Stimulated activated naive CD4-positive, alpha-beta T cell (primary cell): ENCODE measurements at regions not wholly inside any gene's neighbourhood (a gene's known extent, or its start where the extent isn't known, plus 50 kb on each side); places are given as distances from the start of the nearest gene placed in this dataset.

Experiments used
- DNase-seq, 6 experiments: peaks; one replicate each; lab custom pipeline; 2025; lab: John Stamatoyannopoulos, UW

- no peak for DNase-seq
Measured at GRCh38 chrX:45815441-45815840, 614.8 kb upstream of the DIPK2B start.

GRCh38 chrX:45811326-45811725 is 610.6 kb upstream of the DIPK2B start:
- no peak for DNase-seq

- peak in 2 of 6 experiments; percentile 6 to 9 for DNase-seq
Measured at GRCh38 chrX:45807572-45808425, 607.1 kb upstream of the DIPK2B start.

- DNase-seq, result peak; percentile 10 to 77 (median 52)
Measured at GRCh38 chrX:45806410-45807121, 605.9 kb upstream of the DIPK2B start.

- no peak for DNase-seq
Measured at GRCh38 chrX:45804276-45804675, 603.6 kb upstream of the DIPK2B start.

- no peak for DNase-seq
Measured at GRCh38 chrX:45803383-45803921, 602.8 kb upstream of the DIPK2B start.

- DNase-seq, result peak in 2 of 6 experiments; percentile 34 to 42
Measured at GRCh38 chrX:45801554-45801953, 600.9 kb upstream of the DIPK2B start.

GRCh38 chrX:45800746-45801453 is 600.2 kb upstream of the DIPK2B start:
- DNase-seq, result peak; percentile 13 to 50 (median 26)

GRCh38 chrX:45799576-45799975 is 598.9 kb upstream of the DIPK2B start:
- no peak for DNase-seq

GRCh38 chrX:45795546-45795945 is 594.9 kb upstream of the DIPK2B start:
- DNase-seq, result no peak

GRCh38 chrX:45794995-45795337 is 594.3 kb upstream of the DIPK2B start:
- DNase-seq, result no peak

GRCh38 chrX:45794323-45794994 is 593.8 kb upstream of the DIPK2B start:
- no peak for DNase-seq

- no peak for DNase-seq
Measured at GRCh38 chrX:45788941-45789348, 588.3 kb upstream of the DIPK2B start.

GRCh38 chrX:45788315-45788714 is 587.6 kb upstream of the DIPK2B start:
- no peak for DNase-seq

- no peak for DNase-seq
Measured at GRCh38 chrX:45784590-45784989, 583.9 kb upstream of the DIPK2B start.

GRCh38 chrX:45783002-45783401 is 582.3 kb upstream of the DIPK2B start:
- DNase-seq, result no peak

- DNase-seq, result peak in 1 of 6 experiments; percentile 2
Measured at GRCh38 chrX:45781901-45782553, 581.4 kb upstream of the DIPK2B start.

GRCh38 chrX:45778616-45779015 is 577.9 kb upstream of the DIPK2B start:
- no peak for DNase-seq

GRCh38 chrX:45777366-45777765 is 576.7 kb upstream of the DIPK2B start:
- DNase-seq, result no peak

- DNase-seq, result no peak
Measured at GRCh38 chrX:45775468-45775867, 574.8 kb upstream of the DIPK2B start.

- no peak for DNase-seq
Measured at GRCh38 chrX:45774961-45775360, 574.3 kb upstream of the DIPK2B start.
